ENCODE measurements at regions not wholly inside any gene's neighbourhood (a gene's known extent, or its start where the extent isn't known, plus 50 kb on each side); places are given as distances from the start of the nearest gene placed in this dataset.

- Mint-ChIP-seq H3K9me3 (ENCODE audit: unreplicated experiment) (no peaks in the 10 kb centered on the region), H3K4me3 (ENCODE audit: unreplicated experiment) (no peak overlapping the region), H3K36me3 (ENCODE audit: insufficient read depth, unreplicated experiment) (no peaks in the 10 kb centered on the region), H3K27ac (ENCODE audit: unreplicated experiment) (no peak overlapping the region), H3K4me1 (ENCODE audit: low read depth, unreplicated experiment) (no peaks in the 10 kb centered on the region), H3K27me3 (ENCODE audit: insufficient read depth, unreplicated experiment) (peaks cover 22% of the 10 kb centered on the region)
- intact Hi-C loops (cut with micrococcal nuclease; ENCODE audit: unreplicated experiment) = no loop called here
- ChIA-PET POLR2A (interaction anchor here (0.6 kb wide), 1 partner anchor 9 kb away, joined by 3 read pairs; no protein-coding TSS in a partner anchor), CTCF (no interaction called here)
- DNase-seq = no peak
- Histone ChIP-seq H3K36me3 (ENCODE audit: control insufficient read depth, insufficient read depth, low read length) (no peaks in the 10 kb centered on the region), H3K27me3 (replicated peaks; ENCODE audit: control insufficient read depth, insufficient read depth, low read length) (no peaks in the 10 kb centered on the region), H3K4me1 (no peaks in the 10 kb centered on the region), H3K4me3 (ENCODE audit: low read depth, low read length) (no peak overlapping the region), H3K9me3 (no peaks in the 10 kb centered on the region)
- BruUV-seq (replicated peaks) = no TSS peak
- no peak for TF ChIP-seq CTCF (IDR thresholded peaks at IDR 0.05; ENCODE audit: insufficient read depth in 1 of 2, low read depth in 1 of 2, low read length in 1 of 2, severe bottlenecking in 1 of 2, unreplicated experiment in 1 of 2)
Observed at GRCh38 chr10:6716516-6716915, 136.4 kb upstream of the PRKCQ start.

- BruUV-seq (replicated peaks) = no TSS peak
- no peaks in the 10 kb centered on the region for H3K4me1 Mint-ChIP-seq (ENCODE audit: low read depth, unreplicated experiment)
- H3K36me3 Mint-ChIP-seq (ENCODE audit: insufficient read depth, unreplicated experiment) = no peaks in the 10 kb centered on the region
- intact Hi-C loops (cut with micrococcal nuclease; ENCODE audit: unreplicated experiment) = no loop called here
- Histone ChIP-seq H3K4me1 (no peaks in the 10 kb centered on the region), H3K36me3 (ENCODE audit: control insufficient read depth, insufficient read depth, low read length) (no peaks in the 10 kb centered on the region), H3K27me3 (replicated peaks; ENCODE audit: control insufficient read depth, insufficient read depth, low read length) (no peaks in the 10 kb centered on the region), H3K9me3 (no peaks in the 10 kb centered on the region), H3K4me3 (ENCODE audit: low read depth, low read length) (no peak overlapping the region)
- ChIA-PET CTCF (no interaction called here), POLR2A (no interaction called here)
- no peak for DNase-seq
- H3K4me3 Mint-ChIP-seq (ENCODE audit: unreplicated experiment) = no peak overlapping the region
- TF ChIP-seq CTCF (IDR thresholded peaks at IDR 0.05; ENCODE audit: insufficient read depth in 1 of 2, low read depth in 1 of 2, low read length in 1 of 2, severe bottlenecking in 1 of 2, unreplicated experiment in 1 of 2) = no peak
- peaks cover 32% of the 10 kb centered on the region for H3K27me3 Mint-ChIP-seq (ENCODE audit: insufficient read depth, unreplicated experiment)
- H3K9me3 Mint-ChIP-seq (ENCODE audit: unreplicated experiment) = no peaks in the 10 kb centered on the region
- H3K27ac Mint-ChIP-seq (ENCODE audit: unreplicated experiment) = no peak overlapping the region
Observed at GRCh38 chr10:6713716-6714115, 133.6 kb upstream of the PRKCQ start.

GRCh38 chr10:6713120-6713519, 133.0 kb upstream of the PRKCQ start:
- POLR2A ChIA-PET = no interaction called here
- no peak overlapping the region for H3K4me3 ChIP-seq (ENCODE audit: low read depth, low read length)

More at GRCh38 chr10:6713120-6713519, 133.0 kb upstream of the PRKCQ start:
- Mint-ChIP-seq H3K36me3 (ENCODE audit: insufficient read depth, unreplicated experiment) (no peaks in the 10 kb centered on the region), H3K4me3 (ENCODE audit: unreplicated experiment) (no peak overlapping the region), H3K27ac (ENCODE audit: unreplicated experiment) (no peak overlapping the region), H3K27me3 (ENCODE audit: insufficient read depth, unreplicated experiment) (peaks cover 31% of the 10 kb centered on the region), H3K9me3 (ENCODE audit: unreplicated experiment) (no peaks in the 10 kb centered on the region), H3K4me1 (ENCODE audit: low read depth, unreplicated experiment) (no peaks in the 10 kb centered on the region)
- BruUV-seq (replicated peaks) = no TSS peak
- no peaks in the 10 kb centered on the region for H3K36me3 ChIP-seq (ENCODE audit: control insufficient read depth, insufficient read depth, low read length)
- TF ChIP-seq CTCF (IDR thresholded peaks at IDR 0.05; ENCODE audit: insufficient read depth in 1 of 2, low read depth in 1 of 2, low read length in 1 of 2, severe bottlenecking in 1 of 2, unreplicated experiment in 1 of 2) = no peak
- H3K9me3 ChIP-seq = no peaks in the 10 kb centered on the region
- CTCF ChIA-PET = no interaction called here
- no peaks in the 10 kb centered on the region for H3K4me1 ChIP-seq
- H3K27me3 ChIP-seq (replicated peaks; ENCODE audit: control insufficient read depth, insufficient read depth, low read length) = no peaks in the 10 kb centered on the region
- DNase-seq = no peak
- intact Hi-C loops (cut with micrococcal nuclease; ENCODE audit: unreplicated experiment) = no loop called here
